Natural killer cell (primary cell): ENCODE measurements at regions not wholly inside any gene's neighbourhood (a gene's known extent, or its start where the extent isn't known, plus 50 kb on each side); places are given as distances from the start of the nearest gene placed in this dataset.

Source experiments
- ATAC-seq, 3 donors: fragments of 150-1000 bp in 2 of 3; fragments of 200-7000 bp in 1 of 3; cut with Tn5 transposase; 1 replicate in 1 of 3; 2 replicates in 2 of 3; pipeline ENCODE4 v1.10.0; 2021; ENCODE audit warnings: mild to moderate bottlenecking in 2 of 3, moderate library complexity in 2 of 3
- DNase-seq, 2 donors: peaks; one replicate each; pipeline versions ENCODE4 v3.0.0 to v3.0.0-alpha.2; 2013 to 2021; ENCODE audit warnings: mixed read lengths in 1 of 2
- H3K27ac ChIP-seq: one replicate; pipeline ENCODE4 v1.5.1; 2013; ENCODE audit warnings: mild to moderate bottlenecking, low read length
- H3K27me3 ChIP-seq: one replicate; pipeline ENCODE4 v1.6.1; 2013; ENCODE audit warnings: low read length; ENCODE audit not compliant: control insufficient read depth, insufficient read depth
- H3K36me3 ChIP-seq: one replicate; pipeline ENCODE4 v1.6.1; 2013; ENCODE audit warnings: low read length; ENCODE audit not compliant: control insufficient read depth, insufficient read depth
- H3K4me1 ChIP-seq: one replicate; pipeline ENCODE4 v1.6.1; 2013; ENCODE audit warnings: low read length; ENCODE audit not compliant: control insufficient read depth, insufficient read depth
- H3K4me3 ChIP-seq: one replicate; pipeline ENCODE4 v1.5.1; 2013; ENCODE audit warnings: low read length
- H3K9me3 ChIP-seq: one replicate; pipeline ENCODE4 v1.6.1; 2013; ENCODE audit warnings: low read length; ENCODE audit not compliant: control insufficient read depth, insufficient read depth
- H3K27ac Mint-ChIP-seq, 2 donors: one replicate each; pipeline ENCODE4 v1.8.0; 2022; ENCODE audit warnings: mild to moderate bottlenecking in 2 of 2, mixed read lengths in 2 of 2, moderate library complexity in 1 of 2
- H3K27me3 Mint-ChIP-seq, 2 donors: one replicate each; pipeline ENCODE4 v1.8.0; 2022; ENCODE audit warnings: low read depth in 2 of 2, mixed read lengths in 2 of 2
- H3K36me3 Mint-ChIP-seq: one replicate; pipeline ENCODE4 v1.8.0; 2022; ENCODE audit warnings: mixed read lengths
- H3K4me1 Mint-ChIP-seq, 2 donors: one replicate each; pipeline ENCODE4 v1.8.0; 2022; ENCODE audit warnings: mixed read lengths in 2 of 2
- H3K4me3 Mint-ChIP-seq: one replicate; pipeline ENCODE4 v1.8.0; 2022; ENCODE audit warnings: mild to moderate bottlenecking, moderate library complexity, mixed read lengths
- H3K9me3 Mint-ChIP-seq, 2 donors: one replicate each; pipeline ENCODE4 v1.8.0; 2022; ENCODE audit warnings: mixed read lengths in 2 of 2
- CTCF ChIP-seq: fragments of 200-600 bp; IDR thresholded peaks from one replicate; pipeline ENCODE4 v1.8.0; 2022; ENCODE audit warnings: antibody characterized with exemption
- WGBS: methylation state at CpG from one replicate; pipeline ENCODE4 v1.1.7; 2013; ENCODE audit warnings: missing lambda C conversion rate; ENCODE audit not compliant: insufficient coverage; 5-methylcytosine and 5-hydroxymethylcytosine counted together
- intact Hi-C: fragments of 100-400 bp; cut with micrococcal nuclease; formaldehyde crosslinking; loops from one replicate; pipeline ENCODE4 v1.14.2; 2022

DNA sequence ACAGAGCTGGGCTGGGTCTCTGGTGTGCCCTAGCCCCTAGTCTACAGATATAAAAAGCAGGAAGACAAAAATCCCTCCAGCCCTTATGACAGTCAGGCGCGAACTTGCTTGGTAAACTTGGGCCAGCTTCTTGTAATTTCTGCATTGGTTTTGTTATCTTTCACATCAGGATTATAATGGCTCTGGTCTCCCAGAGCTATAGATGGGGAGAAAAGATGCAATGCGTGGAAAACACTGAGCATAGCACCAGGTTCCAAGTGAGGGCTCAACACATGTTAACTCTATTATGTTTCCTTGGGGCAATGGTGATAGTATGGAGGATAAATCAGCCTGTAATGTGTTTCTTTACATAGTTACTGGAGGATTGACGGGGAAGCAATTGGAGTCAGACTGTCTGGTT, 246.8 kb upstream of the KCNG1 start:
- ATAC-seq (no peak), DNase-seq (no peak)
- Mint-ChIP-seq H3K27me3 (peaks cover 12 to 31% of the 10 kb centered on the region in 2 donors), H3K27ac (no peak overlapping the region), H3K9me3 (no peaks in the 10 kb centered on the region), H3K36me3 (no peaks in the 10 kb centered on the region), H3K4me3 (no peak overlapping the region), H3K4me1 (no peaks in the 10 kb centered on the region)
- intact Hi-C loops = no loop called here
- Histone ChIP-seq H3K4me1 (no peaks in the 10 kb centered on the region), H3K4me3 (no peak overlapping the region), H3K36me3 (no peaks in the 10 kb centered on the region), H3K27me3 (no peaks in the 10 kb centered on the region), H3K9me3 (no peaks in the 10 kb centered on the region), H3K27ac (no peak overlapping the region)
- WGBS = 88% methylated on average over 3 of the region's 4 CpGs
- no peak for TF ChIP-seq CTCF

- no peak for ATAC-seq
- intact Hi-C loops = no loop called here
- Mint-ChIP-seq H3K27me3 (peaks cover 14 to 20% of the 10 kb centered on the region in 2 donors), H3K9me3 (no peaks in the 10 kb centered on the region), H3K36me3 (no peaks in the 10 kb centered on the region), H3K4me3 (no peak overlapping the region), H3K27ac (no peak overlapping the region), H3K4me1 (no peaks in the 10 kb centered on the region)
- Histone ChIP-seq H3K36me3 (no peaks in the 10 kb centered on the region), H3K4me1 (no peaks in the 10 kb centered on the region), H3K4me3 (no peak overlapping the region), H3K9me3 (no peaks in the 10 kb centered on the region), H3K27me3 (no peaks in the 10 kb centered on the region), H3K27ac (no peak overlapping the region)
- TF ChIP-seq CTCF = no peak
- 91% methylated on average over 7 of the region's 7 CpGs for WGBS
- DNase-seq = no peak
Observed at GRCh38 chr20:51267679-51268078, 244.8 kb upstream of the KCNG1 start.

DNA sequence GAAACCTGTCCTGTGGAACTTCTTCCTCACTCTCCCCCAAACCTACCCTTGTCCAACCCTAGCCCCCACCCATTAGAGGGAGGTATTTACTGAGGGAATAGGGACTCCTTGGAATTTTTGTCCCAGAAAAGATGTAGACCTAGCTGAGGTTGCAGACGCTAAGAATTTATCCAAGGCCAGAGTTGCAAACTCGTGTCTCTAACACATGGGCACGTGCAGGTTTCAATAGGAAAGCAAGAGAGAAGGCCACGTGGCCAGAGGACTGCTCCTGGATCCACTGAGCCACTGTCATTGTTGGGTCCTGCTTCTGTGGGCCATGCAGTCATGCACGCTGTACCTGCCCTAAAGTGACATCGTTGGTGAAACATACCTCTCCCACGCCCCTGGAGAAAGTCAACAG, 243.4 kb upstream of the KCNG1 start:
- H3K4me1 Mint-ChIP-seq = no peaks in the 10 kb centered on the region
- no peaks in the 10 kb centered on the region for H3K36me3 Mint-ChIP-seq

More for the DNA sequence above, 243.4 kb upstream of the KCNG1 start:
- peaks cover 13% of the 10 kb centered on the region in 2 donors for H3K27me3 Mint-ChIP-seq
- Histone ChIP-seq H3K4me3 (no peak overlapping the region), H3K27ac (no peak overlapping the region), H3K36me3 (no peaks in the 10 kb centered on the region), H3K27me3 (no peaks in the 10 kb centered on the region), H3K9me3 (no peaks in the 10 kb centered on the region), H3K4me1 (no peaks in the 10 kb centered on the region)
- no peak for TF ChIP-seq CTCF
- no peak overlapping the region for H3K4me3 Mint-ChIP-seq
- intact Hi-C loops = no loop called here
- ATAC-seq = no peak
- 84% methylated on average over 7 of the region's 7 CpGs for WGBS
- no peak for DNase-seq
- no peaks in the 10 kb centered on the region for H3K9me3 Mint-ChIP-seq
- H3K27ac Mint-ChIP-seq = no peak overlapping the region
